GM21576 (cell line): ENCODE measurements at regions not wholly inside any gene's neighbourhood (a gene's known extent, or its start where the extent isn't known, plus 50 kb on each side); places are given as distances from the start of the nearest gene placed in this dataset.

Source experiments
- ATAC-seq: cut with Tn5 transposase; IDR thresholded peaks from one replicate; pipeline ENCODE4 v1.9.1; 2021; ENCODE audit warnings: mild to moderate bottlenecking, moderate library complexity; ENCODE audit not compliant: unreplicated experiment

GRCh38 chr2:42942214-42942989 lies 150.0 kb upstream of the HAAO start:
- ATAC-seq: no peak

DNA sequence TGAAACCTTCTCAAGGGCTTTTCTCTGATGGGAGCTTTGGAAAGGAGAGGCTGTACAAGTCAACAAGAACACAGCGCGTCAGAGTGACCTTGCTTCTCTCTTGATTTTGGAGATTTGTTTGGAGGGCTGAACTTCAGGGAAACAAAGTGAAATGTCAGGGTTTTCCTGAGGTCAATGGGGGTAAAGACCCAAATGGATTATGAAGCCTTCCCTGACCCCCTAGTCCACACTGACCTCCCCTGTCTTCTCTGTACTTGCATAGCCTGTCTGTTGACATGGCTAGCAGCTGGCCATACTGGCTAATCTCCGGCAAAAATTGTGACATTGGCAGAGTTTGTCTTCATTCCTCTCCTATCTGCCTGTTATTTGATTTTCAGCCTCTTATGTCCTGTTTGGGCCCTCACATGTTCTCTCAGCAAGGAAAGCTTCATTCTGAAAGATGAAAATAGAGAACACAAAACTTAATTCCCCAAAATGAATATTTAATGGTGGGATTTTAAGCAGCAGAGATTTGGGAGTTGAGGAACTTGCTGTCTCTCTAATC lies 149.3 kb upstream of the HAAO start:
- no peak for ATAC-seq

DNA sequence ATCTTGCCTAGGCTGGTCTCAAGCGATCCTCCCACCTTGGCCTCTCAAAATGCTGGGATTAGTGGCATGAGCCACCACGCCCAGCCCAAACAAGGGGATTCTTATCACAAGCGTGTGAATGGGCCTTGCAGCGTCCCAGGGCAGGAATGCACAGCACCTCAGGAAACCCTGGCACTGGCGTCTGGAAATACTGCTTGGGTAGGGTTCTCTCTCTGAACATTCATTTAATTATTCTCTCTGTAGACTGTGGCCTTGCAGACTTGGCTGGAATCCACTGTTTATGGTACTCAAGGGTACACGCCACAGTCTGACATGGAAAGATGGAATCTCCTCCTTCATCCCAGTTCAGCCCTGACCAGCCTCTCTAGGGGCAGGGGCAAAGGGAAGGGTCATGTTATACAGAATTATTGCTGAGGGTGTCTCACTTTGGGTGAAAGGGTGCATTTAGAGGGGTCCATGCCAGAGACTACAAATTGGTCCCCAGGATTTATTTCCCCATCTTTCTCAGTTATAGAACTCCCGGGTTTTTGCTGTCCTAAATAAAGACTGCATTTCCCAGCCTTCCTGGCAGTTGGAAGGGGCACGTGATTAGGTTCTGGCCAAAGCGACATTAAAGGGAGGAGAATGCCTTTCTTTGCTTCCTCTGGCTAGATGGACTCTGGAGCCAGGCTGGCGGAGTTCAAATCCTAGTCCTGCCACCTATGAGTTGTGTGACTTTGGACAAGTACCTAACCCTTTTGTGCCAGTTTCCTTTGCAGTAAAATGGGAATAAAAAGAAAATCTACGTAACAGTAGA lies 147.2 kb upstream of the HAAO start:
- ATAC-seq: no peak

DNA sequence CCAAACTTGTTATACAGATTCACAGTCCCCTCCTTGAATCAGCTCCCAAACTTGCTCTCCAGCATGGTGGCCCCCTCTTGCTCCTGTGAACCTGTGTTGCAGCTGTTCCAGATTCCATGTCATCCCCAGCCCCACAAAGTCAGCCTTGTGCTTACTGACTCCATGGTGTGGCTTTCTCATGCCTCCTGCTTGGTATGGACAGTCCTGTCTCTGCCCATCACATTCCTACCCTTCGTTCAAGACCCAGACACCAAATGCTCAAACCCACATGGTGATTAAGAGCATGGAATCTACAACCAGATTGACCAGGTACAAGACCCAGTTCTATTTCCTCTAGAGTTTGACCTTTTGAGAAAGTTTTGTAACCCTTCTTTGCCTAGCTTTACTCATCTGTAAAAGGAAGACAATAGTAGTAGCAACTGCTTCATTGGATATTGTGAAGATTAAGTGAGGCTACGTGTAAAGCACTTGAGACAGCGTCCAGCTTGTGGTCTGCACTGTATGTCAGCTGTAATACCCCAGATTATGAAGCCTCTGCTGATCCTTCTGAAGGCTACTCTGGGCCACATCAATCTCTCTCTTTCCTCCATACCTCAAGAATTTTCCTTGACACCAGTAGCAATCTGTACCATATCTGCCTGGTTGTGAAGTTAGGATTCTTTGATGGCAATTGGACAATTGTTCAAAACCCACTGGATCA lies 146.4 kb upstream of the HAAO start:
- no peak for ATAC-seq

- ATAC-seq: no peak
Measured at GRCh38 chr2:42937171-42937875, 144.9 kb upstream of the HAAO start.

DNA sequence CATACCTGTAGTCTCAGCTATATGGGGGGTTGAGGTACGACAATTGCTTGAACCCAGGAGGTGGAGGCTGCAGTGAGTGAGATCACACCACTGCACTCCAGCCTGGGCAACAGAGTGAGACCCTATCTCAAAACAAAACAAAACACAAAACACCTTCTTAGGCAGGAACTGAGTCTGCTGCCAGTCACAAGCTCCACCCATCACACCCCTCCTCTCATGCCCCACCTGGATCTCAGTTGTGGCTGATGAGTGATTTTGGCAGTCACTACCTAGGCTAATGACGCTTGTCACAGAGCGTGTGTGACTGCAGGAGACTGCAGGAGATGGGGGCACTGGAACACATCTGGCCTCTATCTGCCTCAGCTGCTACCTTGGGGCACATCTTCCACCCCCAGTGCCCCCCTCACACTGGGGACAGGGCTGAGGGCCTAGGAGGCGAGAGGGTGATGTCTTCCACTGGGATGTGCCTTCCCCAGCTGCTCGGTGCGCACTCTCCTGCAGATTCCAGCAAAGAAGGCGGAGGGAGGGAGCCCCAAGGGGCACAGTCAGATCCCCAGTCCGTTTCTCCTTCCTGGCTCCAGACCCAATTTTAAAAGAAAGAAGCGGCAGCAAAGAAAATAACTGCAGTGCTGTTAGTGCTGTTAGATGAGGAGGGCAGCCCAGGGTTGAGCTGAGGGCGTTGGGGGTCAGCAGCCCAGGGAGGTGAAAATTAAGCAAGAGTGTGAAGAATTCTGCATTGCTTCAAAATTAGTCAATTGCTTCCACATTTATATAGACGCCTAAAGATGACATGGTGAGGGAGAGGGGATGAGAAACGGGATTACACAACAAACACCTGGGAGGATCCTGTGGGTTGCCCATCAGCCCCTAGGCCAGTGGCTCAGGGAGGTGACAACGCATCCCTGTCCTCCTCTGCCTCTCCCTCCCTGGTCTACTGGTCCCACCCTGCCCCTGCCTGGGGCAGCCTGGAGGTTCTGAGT lies 143.6 kb upstream of the HAAO start:
- ATAC-seq: no peak

DNA sequence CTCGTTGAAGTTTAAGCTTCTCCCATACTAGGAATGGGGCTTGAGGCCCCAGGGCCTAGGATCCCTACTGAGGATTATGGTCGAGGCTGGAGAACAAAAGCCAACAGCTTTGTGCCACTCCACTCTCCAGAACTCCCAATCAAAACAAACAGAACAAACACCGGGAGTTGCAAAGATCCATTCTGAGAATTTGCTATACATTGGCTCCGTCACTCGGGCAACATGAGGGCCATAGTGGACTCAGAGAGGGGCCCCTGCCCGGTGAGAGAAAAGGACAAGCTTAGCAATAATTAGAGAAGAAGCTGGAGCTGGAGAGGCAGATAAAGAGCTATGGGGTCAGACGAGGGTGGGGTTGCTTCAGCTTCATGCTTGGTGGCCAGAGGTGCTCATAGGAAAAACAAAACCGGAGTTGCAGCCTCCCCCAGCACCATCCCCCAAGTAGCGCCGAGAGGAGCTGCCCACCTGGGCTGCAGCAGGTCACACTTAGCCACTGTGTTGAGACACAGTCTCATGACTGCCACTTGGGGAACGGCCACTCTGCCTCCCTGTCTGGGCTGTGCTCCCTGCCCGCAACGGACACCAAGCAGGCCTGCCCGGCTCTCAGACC lies 142.3 kb upstream of the HAAO start:
- ATAC-seq: no peak

DNA sequence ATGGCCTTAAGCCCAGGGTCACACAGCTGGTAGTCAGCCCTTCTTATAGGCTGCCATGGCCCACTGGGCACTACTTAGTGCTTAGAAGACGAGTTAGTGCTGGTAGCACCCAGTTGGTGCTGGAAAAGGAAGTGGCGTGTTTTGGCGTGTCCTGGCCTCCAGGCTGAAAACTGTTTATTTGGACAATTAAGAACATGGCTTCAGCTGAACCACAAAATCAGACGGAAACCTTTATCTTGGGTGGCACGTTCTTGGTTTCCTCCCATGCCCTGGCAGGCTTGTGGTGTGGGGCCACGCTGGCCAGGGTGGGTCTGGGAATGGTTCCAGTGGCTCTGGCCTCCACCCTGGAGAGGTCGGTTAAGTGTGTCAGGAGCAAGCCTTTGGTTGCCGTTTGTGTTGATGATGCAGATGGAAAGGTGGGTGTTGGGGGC lies 141.5 kb upstream of the HAAO start:
- ATAC-seq: no peak

DNA sequence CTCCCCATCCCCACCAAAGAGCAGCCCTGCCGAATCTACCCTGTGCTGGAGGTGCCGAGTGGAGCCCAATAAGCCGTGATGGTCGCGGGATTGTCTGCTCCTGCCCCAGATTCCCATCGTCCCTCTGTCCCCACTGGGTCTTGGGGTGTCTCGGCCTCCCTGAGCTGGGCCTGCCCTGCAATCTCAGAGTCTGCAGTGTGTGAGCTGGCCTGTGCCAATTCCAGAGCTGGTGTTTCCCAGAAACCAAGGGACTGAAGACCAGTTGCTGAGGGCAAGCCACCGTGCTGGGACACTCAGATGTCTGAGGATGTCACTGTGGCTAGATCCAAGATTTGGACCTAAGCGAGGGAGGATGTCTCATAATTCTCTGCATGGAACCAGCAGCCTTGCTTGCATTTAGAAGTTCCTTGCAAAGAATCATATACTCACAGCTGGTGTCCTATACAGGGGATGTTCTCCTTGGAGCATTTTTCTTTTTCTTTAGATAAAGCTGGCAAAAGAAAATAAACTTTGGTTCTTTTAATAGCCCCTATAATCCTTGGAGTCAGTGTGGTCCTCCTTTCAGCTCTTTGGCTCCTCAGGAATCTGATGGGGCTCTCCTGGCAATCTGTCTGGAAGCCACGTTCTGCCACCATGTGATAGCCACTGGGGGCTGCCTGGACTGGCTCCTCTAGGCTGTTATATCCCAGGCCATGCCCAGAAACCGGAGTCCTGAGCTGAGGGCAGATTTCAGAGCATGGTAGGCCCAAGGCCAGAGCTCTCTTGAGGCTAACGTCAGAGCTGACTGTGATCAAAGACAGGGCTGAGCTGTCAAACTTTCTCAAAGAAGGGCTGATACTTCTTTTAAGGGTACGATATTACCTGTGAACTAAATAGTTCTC lies 140.1 kb upstream of the HAAO start:
- no peak for ATAC-seq

GRCh38 chr2:42931818-42932195 lies 139.4 kb upstream of the HAAO start:
- ATAC-seq: no peak

DNA sequence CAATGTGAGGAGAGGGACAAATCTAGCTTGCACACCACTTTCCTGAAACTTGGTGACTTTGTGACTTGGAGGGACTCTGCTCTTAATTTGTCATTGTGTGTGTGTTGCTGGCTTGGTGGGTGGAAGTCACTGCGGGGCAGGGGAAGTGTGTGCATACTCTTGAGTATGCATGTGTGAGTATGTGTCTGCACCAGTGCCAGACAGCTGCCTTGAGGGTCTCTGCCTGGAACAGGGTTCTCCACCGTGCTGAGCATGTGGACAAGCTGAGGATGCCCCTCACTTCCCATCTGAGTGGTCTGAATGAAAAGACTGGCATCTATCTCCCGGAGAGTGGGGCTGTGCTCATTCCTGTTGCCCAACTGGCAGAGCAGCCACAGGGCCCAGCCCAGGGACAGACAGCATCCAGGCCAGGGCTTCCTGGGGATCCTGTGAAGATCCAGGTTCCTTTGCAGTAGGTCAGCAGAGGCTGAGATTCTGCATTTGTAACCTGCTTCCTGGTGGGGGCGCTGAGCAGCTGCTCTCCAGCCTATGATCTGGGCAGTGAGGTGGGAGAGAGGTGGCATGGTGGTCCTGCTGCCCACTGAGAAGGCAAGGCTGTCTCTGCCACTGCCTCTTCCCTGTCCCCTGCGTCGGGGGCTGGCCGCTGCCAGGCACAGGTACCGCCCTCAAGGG lies 138.9 kb upstream of the HAAO start:
- ATAC-seq: no peak

DNA sequence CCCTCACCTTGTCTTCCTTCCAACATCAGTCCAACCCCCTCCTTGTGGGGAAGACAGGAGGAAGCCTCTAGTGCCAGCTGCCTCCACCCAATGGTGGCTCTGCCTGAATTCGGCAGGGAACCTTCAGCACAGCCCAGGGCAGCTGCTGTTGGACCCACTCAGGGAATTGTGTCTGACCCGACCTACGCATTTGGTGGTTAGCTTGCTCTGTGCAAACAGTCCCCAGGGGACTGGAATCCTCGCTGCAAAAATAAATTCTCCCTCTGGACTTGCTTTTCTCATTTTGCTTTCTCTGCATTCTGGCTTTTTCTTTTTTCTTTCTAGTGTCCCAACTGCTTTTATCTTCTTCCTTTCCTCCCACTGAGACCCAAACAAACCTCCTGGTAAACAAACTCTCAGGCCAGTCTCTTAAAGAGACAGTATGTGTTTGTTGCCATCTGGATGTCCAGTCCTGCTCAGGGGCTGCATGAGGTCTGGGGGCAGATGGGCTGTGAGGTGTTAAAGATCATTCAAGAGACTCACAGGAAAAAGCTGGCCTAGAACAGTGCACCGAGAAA lies 137.7 kb upstream of the HAAO start:
- ATAC-seq: no peak

GRCh38 chr2:42929546-42930024 lies 137.2 kb upstream of the HAAO start:
- no peak for ATAC-seq

DNA sequence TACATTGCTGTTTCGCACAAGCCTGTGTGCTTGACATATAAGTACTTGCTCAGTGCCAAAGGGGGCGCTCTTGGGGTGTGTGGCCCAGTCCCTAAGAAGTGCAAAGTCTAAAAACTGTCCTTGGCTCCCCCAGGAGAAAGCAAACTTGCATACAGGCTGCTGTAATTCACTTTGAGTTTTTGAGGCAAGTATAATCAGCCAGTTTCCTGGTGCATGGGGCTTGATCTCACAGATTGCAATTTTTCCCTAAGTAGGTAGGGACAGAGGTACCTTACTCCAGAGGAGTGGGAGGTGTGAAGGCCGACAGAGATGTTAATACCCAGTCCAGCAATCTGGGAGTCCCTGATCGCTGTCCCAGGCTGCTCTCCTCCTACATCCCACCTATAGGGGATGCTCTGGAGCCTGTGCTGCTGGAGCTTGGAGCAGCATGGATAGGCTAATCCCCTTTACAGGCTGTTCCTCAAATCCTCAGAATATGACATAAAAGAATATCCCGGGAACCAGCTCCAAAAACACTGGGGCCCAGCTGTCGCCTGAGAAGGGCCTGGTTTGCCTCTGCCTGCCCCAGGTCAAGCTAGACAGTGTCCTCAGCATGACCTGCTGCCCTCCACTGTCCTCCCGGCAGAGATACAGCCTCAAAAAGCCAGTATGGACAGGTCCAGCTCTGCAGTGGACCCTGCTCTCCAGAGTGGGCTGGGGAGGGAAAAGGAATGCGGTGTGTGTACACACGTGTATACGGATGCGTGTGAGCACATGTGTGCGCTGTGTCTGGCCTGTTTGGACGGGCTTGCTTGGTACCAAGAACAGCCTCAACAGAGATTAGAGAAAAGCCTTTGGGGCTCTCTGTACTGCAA lies 136.5 kb upstream of the HAAO start:
- no peak for ATAC-seq

DNA sequence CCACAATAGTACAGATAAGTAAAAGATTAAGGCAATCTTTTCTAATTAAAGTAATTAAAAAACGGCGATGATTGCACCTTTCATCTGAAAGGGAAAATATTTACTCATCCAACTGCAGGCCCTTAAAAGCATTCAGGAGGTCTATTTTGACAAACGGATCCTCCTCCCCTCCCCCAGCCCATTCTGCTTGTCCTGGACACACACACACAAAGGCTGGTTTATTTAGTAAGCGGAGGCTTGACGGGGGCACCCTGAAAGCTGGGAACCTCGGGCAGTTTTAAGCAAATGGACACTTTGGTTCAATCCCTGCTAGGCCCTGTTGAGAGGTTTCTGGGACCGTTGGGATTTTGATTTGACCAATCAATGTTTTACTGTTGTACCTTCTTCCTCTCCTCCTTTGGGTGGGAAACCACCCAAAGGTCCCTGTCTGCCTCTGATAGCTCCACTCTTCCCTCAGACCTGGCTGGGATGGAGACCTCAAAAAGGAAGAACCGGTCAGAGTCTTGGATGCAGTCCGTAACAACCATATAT lies 135.8 kb upstream of the HAAO start:
- ATAC-seq: no peak
